HG03460 (cell line): ENCODE measurements at regions not wholly inside any gene's neighbourhood (a gene's known extent, or its start where the extent isn't known, plus 50 kb on each side); places are given as distances from the start of the nearest gene placed in this dataset.
"Not testable (repeated sequence)": the region's sequence is repeated elsewhere in the genome, so short reads cannot be mapped to it uniquely, and the experiment has no call there.

Source experiments
- ATAC-seq: cut with Tn5 transposase; IDR thresholded peaks from one replicate; pipeline ENCODE4 v1.9.1; 2021; ENCODE audit not compliant: unreplicated experiment

DNA sequence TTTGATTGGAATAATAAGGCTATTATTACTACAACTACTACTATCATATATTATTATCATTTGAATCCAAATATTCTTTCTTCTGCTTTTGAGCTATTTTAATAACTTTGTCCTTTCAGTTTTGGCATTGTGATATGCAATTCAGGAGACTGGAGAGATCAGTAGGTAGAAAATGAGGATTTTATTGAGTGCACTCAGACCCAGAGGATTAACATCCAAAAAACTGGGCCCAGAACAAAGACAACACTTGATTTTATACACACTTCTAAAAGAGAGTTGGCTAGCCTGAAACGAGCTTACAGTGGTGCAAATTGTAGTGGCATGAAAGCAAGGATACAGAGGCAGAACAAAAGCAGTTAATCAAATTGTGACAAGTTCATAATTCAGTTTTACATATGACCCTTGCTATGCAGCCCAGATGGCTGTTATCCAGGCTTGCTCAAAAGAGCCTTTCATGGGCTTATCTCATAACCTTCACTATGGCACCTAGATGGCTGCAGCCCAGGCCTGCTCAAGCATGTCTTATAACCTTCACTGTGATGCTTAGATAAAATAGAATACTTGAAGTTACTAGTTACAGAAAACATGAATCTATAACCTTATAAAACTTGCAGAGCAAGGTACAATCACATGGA, 796.3 kb upstream of the RAG2 start:
- ATAC-seq, result no peak

DNA sequence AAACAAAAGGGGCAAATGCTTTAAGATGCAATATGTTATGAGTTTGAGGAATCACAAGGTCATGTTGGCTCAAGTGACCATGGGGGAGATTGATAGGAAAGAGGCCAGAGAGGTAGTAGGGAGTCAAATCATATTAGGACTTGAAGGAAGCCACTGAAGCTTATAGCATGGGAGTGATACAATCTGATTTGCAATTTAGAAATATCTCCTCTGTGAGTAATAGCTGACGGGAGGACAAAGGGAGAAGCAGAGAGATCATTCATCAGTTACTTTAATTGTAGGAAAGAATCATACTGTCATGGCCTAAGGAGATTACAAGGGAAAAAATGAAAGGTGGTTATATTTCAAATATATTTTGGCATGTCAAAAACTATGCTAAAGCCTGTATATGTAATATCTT, 793.6 kb upstream of the RAG2 start:
- ATAC-seq, result no peak

GRCh38 chr11:37390576-37391083, 792.6 kb upstream of the RAG2 start:
- ATAC-seq, result no peak

- ATAC-seq, result no peak
Observed at GRCh38 chr11:37378958-37379357, 780.9 kb upstream of the RAG2 start.

DNA sequence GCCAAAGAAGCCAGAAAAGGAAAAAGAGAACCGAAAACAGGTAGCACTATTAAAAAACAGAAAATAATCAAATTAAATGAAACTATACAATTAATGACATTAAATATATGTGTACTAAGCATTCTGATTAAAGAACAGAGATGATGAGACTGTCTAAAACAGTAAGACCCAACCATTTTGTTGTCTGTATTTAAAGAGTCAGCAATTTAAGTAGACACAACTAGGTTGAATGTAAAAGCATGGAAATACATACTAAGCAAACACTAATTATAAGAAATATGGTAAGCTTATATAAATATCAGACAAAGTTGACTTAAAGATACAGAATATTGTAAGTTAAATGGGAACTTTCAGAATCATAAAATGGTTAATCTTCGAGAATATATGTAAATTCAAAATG, 774.6 kb upstream of the RAG2 start:
- no peak for ATAC-seq

GRCh38 chr11:37371346-37371970, 773.4 kb upstream of the RAG2 start:
- ATAC-seq, result no peak

DNA sequence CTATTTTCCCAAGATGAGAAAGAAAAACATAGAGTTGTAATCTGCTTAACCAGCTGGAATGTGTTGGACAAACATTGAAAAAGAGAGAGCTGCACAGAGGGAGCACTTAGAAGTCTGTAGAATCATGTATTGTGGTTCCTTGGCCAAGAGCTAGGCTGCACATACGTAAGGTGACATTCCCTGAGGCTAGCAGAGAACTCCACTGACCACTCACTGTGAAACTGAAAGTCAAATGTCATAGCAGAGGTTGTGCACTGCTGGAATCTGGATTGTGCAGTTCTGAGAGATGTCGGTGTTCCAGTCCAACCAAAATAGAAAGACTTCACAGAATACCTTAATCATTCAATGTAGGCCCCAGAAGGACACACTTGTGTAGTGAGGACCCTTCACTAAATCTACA, 772.8 kb upstream of the RAG2 start:
- no peak for ATAC-seq

- ATAC-seq, result no peak
Observed at GRCh38 chr11:37364246-37364839, 766.3 kb upstream of the RAG2 start.

GRCh38 chr11:37353192-37353591, 755.2 kb upstream of the RAG2 start:
- ATAC-seq, result no peak

DNA sequence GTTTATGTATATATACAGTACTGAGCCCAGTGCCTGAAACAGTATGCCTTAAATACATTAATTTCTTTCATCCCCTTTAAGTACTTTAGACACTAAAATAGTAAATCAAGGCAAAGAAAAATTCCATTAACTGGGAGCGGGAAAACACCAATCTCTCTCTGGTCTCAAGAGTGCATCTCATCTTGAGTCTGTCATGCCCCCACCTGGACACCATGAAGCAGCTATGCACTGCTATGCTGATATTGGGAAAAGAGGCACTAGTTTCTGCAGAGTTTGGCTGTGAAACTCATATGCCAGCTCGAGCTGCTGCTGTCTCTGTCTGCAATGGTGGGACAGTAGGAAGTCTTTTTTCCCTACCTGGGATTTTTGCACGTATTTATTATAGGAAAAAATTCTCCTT, 754.4 kb upstream of the RAG2 start:
- ATAC-seq, result no peak

- no peak for ATAC-seq
Observed at GRCh38 chr11:37343290-37343689, 745.3 kb upstream of the RAG2 start.

DNA sequence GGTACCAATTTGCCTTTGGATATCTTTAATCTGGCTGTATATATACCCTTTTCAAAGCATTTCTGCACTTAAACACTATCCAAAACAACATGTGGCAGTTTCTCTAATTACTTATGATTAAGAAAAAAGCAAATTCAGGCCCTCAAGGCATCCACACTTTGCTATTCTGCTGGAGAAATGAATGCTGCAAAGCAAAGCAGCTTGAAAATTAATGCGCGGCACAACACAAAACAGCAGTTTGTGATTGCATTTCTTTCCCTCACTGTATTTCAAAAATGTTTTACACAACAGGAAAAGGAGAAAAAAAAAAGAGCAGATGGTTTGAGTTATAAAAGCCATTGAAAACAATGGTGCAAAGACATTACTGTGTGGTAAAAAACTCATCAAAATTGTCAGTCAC, 738.4 kb upstream of the RAG2 start:
- ATAC-seq, result no peak

- no peak for ATAC-seq
Observed at GRCh38 chr11:37333345-37333744, 735.3 kb upstream of the RAG2 start.

DNA sequence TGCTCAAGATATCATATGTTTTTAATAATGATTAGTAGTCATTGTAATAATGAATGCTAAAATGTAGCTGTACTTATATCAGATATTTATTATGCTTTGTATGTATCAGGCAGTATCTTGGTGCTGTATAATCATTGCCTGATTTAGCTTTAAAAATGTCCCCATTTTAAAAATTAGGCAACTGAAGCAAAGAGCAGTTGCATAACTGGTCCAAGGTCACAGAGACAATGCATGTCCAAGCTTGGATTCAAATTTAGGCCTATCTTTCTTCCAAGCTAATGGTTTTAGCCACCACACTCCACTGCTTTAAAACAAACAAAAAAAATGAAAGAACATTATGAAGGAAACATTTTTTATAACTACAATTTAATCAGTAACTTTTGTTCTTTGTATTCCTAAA, 725.8 kb upstream of the RAG2 start:
- ATAC-seq, result no peak

GRCh38 chr11:37322333-37323194, 724.5 kb upstream of the RAG2 start:
- ATAC-seq, result no peak

- no peak for ATAC-seq
Observed at GRCh38 chr11:37320921-37321320, 722.9 kb upstream of the RAG2 start.

- no peak for ATAC-seq
Observed at GRCh38 chr11:37317803-37318202, 719.8 kb upstream of the RAG2 start.

DNA sequence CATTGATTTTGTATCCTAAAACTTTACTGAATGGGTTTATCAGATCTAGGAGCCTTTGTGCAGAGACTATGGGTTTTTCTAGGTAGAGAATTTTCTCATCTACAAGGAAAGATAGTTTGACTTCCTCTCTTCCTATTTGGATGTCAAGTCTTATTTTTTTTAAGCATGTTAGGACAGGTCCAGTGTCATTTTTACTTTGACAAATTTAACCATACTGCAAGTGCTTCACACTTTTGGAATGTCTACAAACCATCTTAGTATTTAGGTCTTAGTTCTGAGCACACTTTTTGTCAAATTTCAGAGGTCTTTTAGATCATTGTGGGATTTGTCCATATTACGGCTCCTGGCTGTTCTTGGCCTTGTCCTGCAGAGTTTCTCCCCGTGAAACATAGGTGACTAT, 715.2 kb upstream of the RAG2 start:
- ATAC-seq, result no peak

- no peak for ATAC-seq
Observed at GRCh38 chr11:37306563-37306962, 708.5 kb upstream of the RAG2 start.

DNA sequence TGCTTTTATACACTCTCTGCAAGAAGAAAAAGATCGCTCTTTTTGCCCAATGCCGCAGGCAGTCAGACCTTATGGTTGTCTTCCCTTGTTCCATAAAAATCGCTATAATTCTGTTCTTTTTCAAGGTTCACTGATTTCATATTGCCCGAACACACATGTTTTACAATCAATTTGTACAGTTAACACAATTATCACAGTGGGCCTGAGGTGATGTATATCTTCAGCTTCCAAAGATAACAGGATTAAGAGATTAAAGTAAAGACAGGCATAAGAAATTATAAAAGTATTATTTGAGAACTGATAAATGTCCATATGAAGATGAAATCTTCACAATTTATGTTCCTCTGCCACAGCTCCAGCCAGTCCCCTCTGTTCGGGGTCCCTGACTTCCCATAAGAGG, 703.4 kb upstream of the RAG2 start:
- not testable (repeated sequence) for ATAC-seq

DNA sequence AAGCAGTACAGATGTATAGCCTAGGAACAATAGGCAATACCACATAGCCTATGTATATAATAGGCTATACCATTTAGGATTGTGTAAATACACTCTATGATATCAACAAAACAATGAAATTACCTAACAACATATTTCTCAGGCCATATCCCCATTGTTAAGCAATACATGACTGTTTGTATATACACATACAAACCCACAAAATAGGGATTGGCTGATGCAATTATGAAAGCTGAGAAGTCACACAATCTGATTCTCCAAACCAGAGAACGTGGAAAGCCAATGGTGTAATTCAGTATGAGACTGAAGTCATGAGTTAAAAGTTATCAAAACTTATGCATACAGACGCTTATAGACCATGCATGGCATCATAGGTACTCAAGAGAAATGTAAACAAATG, 700.1 kb upstream of the RAG2 start:
- no peak for ATAC-seq

- no peak for ATAC-seq
Observed at GRCh38 chr11:37286890-37287289, 688.9 kb upstream of the RAG2 start.
